Esophagus squamous epithelium (tissue), 5 donors: ENCODE measurements at regions not wholly inside any gene's neighbourhood (a gene's known extent, or its start where the extent isn't known, plus 50 kb on each side); places are given as distances from the start of the nearest gene placed in this dataset.

Source experiments
- DNase-seq: peaks from one replicate; lab custom pipeline; 2025; lab: John Stamatoyannopoulos, UW
- H3K27ac ChIP-seq, 4 donors: fragments of 200-600 bp; sonication (generic); one replicate each; pipeline ENCODE4 v1.5.1; 2016 to 2019; ENCODE audit warnings: mild to moderate bottlenecking in 1 of 4
- H3K27me3 ChIP-seq, 4 donors: fragments of 200-600 bp; sonication (generic); 1 replicate in 3 of 4; 2 replicates in 1 of 4; pipeline versions ENCODE4 v1.5.1 to v1.6.0; 2017 to 2021; ENCODE audit warnings: antibody characterized with exemption in 1 of 4
- H3K36me3 ChIP-seq, 3 donors: fragments of 200-600 bp; sonication (generic); one replicate each; pipeline ENCODE4 v1.5.1; 2016 to 2019
- H3K4me1 ChIP-seq, 3 donors: fragments of 200-600 bp; sonication (generic); one replicate each; pipeline ENCODE4 v1.5.1; 2017 to 2019
- H3K4me3 ChIP-seq, 4 donors: fragments of 200-600 bp; sonication (generic); 1 replicate in 3 of 4; 2 replicates in 1 of 4; pipeline ENCODE4 v1.5.1; 2016 to 2019; ENCODE audit warnings: mild to moderate bottlenecking in 2 of 4, moderate library complexity in 1 of 4
- H3K9me3 ChIP-seq, 3 donors: fragments of 200-600 bp; sonication (generic); one replicate each; pipeline ENCODE4 v1.5.1; 2016 to 2019
- POLR2A ChIP-seq, 4 donors: fragments of 450-650 bp; IDR thresholded peaks; one replicate each; pipeline ENCODE4 v1.6.1; 2017; ENCODE audit warnings: antibody characterized with exemption in 4 of 4, mild to moderate bottlenecking in 4 of 4, moderate library complexity in 3 of 4
- WGBS, 2 donors: methylation state at CpG; one replicate each; pipeline ENCODE4 v1.1.5; 2018; 5-methylcytosine and 5-hydroxymethylcytosine counted together
- intact Hi-C: fragments of 100-400 bp; cut with DNase I; formaldehyde crosslinking; loops from one replicate; pipeline ENCODE4 v1.15.0; 2022
- TF ChIP-seq, protein P1 (sequence below), 6 experiments: fragments of 450-650 bp in 4 of 6; fragments of 200-600 bp in 2 of 6; sonication (generic) in 2 of 6; IDR thresholded peaks; one replicate each; pipeline ENCODE4 v1.5.1; 2016 to 2019; ENCODE audit warnings: antibody characterized with exemption in 6 of 6, mild to moderate bottlenecking in 4 of 6, moderate library complexity in 4 of 6
- donor health status: DM: yes; HTN: yes; CAD: no.

DNA sequence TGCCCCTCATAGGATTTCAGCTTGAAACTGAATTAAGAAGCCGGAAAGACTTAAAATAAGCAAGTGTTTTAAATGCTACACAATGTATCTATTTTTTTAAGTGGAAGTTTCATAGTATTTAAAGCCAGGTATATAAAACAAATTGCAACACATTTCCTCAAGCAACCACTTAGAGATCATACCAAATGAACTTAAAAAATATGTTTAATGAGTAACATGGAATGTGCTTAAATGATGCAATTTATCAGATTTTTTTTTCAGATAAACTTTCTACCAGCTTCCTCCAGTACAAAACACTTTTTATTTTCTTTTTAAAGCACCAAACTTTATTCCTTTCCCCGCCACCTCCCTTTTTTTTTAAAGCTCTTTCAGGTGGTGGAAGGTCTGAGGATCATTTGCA is 534.3 kb downstream of the BMP2 start:
- no peaks in the 10 kb centered on the region for H3K27me3 ChIP-seq
- no peak overlapping the region for H3K27ac ChIP-seq
- H3K4me3 ChIP-seq: no peak overlapping the region
- H3K4me1 ChIP-seq: no peaks in the 10 kb centered on the region
- no peak for DNase-seq
- H3K36me3 ChIP-seq: no peaks in the 10 kb centered on the region
- WGBS, 2 donors: 89 to 94% methylated on average over 2 of the region's 2 CpGs
- H3K9me3 ChIP-seq: no peaks in the 10 kb centered on the region
- intact Hi-C loops: no loop called here
- no peak for TF ChIP-seq POLR2A (IDR thresholded peaks at IDR 0.05)
- TF ChIP-seq, protein P1, sequence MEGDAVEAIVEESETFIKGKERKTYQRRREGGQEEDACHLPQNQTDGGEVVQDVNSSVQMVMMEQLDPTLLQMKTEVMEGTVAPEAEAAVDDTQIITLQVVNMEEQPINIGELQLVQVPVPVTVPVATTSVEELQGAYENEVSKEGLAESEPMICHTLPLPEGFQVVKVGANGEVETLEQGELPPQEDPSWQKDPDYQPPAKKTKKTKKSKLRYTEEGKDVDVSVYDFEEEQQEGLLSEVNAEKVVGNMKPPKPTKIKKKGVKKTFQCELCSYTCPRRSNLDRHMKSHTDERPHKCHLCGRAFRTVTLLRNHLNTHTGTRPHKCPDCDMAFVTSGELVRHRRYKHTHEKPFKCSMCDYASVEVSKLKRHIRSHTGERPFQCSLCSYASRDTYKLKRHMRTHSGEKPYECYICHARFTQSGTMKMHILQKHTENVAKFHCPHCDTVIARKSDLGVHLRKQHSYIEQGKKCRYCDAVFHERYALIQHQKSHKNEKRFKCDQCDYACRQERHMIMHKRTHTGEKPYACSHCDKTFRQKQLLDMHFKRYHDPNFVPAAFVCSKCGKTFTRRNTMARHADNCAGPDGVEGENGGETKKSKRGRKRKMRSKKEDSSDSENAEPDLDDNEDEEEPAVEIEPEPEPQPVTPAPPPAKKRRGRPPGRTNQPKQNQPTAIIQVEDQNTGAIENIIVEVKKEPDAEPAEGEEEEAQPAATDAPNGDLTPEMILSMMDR (IDR thresholded peaks at IDR 0.05): no peak

GRCh38 chr20:7302250-7302649 is 534.8 kb downstream of the BMP2 start:
- Histone ChIP-seq H3K4me3 (no peak overlapping the region), H3K27me3 (no peaks in the 10 kb centered on the region), H3K36me3 (no peaks in the 10 kb centered on the region), H3K27ac (no peak overlapping the region), H3K4me1 (no peaks in the 10 kb centered on the region), H3K9me3 (no peaks in the 10 kb centered on the region)
- WGBS, 2 donors: 14 to 29% methylated on average over 2 of the region's 2 CpGs
- DNase-seq: no peak
- intact Hi-C loops: no loop called here
- TF ChIP-seq, protein P1 (IDR thresholded peaks at IDR 0.05): no peak
- TF ChIP-seq POLR2A (IDR thresholded peaks at IDR 0.05): no peak

DNA sequence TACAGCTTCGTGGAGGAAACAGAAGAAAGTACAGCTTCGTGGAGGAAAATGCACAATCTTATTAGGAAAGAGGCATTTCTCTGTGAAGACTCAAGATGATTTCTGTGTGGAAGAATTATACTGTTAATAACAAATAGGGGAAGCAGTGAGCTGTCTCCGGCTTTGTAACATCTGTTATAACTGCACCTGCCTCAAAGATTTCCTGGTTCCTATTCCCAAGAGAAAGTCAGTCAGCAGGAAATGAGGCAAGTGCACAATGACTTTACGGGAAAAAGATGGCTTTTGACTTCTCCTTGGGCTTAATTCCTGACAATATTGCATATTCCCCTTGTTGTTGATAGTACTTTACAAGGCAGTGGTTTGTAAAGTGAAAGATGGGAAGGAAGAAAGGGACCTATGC is 538.5 kb downstream of the BMP2 start:
- intact Hi-C loops: no loop called here
- Histone ChIP-seq H3K4me1 (no peaks in the 10 kb centered on the region), H3K4me3 (no peak overlapping the region), H3K27ac (no peak overlapping the region), H3K9me3 (no peaks in the 10 kb centered on the region), H3K27me3 (no peaks in the 10 kb centered on the region), H3K36me3 (no peaks in the 10 kb centered on the region)
- 51 to 60% methylated on average over 4 of the region's 4 CpGs for WGBS, 2 donors
- TF ChIP-seq, protein P1 (IDR thresholded peaks at IDR 0.05): no peak
- no peak for DNase-seq

DNA sequence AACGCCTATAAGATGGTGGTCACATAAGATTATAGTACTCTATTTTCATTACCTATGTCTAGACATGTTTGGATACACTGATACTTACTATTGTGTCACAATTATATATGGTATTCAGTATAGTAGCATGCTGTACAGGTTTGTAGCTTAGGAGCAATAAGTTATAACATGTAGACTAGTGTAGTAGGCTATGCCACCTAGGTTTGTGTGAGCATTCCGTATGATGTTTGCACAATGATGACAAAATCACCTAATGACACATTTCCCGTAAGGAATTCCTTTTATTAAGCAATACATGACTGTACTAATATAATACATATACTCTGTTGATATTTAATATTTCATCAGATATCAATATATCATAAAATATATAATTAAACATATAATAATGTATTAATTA is 540.7 kb downstream of the BMP2 start:
- no peak overlapping the region for H3K4me3 ChIP-seq
- H3K27ac ChIP-seq: no peak overlapping the region
- no peaks in the 10 kb centered on the region for H3K36me3 ChIP-seq
- intact Hi-C loops: no loop called here
- no peak for DNase-seq
- no peaks in the 10 kb centered on the region for H3K27me3 ChIP-seq
- WGBS, 2 donors: 23 to 45% methylated on average over 3 of the region's 3 CpGs
- no peak for TF ChIP-seq POLR2A (IDR thresholded peaks at IDR 0.05)
- TF ChIP-seq, protein P1 (IDR thresholded peaks at IDR 0.05): no peak
- H3K9me3 ChIP-seq: no peaks in the 10 kb centered on the region
- no peaks in the 10 kb centered on the region for H3K4me1 ChIP-seq

DNA sequence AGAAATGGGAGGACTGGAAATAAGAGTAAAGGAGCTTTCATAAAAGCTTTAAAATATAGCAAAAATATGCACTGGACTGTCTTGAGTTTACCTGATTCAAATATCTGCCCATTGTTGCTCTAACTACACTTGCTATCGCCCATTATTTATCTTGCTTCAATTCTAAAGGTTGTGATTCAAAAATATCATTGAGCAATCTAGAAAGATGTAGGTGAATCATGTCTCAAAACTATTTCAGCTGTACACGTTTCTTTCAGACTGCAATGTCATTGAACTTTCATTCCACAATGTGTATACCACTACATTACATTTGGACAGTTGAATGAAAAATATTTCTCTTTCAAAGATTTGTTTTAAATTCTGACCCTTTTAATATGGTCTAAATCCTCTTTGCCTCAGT is 545.6 kb downstream of the BMP2 start:
- Histone ChIP-seq H3K4me3 (no peak overlapping the region), H3K36me3 (no peaks in the 10 kb centered on the region), H3K27me3 (no peaks in the 10 kb centered on the region), H3K4me1 (no peaks in the 10 kb centered on the region), H3K27ac (no peak overlapping the region), H3K9me3 (no peaks in the 10 kb centered on the region)
- 43 to 46% methylated on average over 2 of the region's 2 CpGs for WGBS, 2 donors
- TF ChIP-seq, protein P1 (IDR thresholded peaks at IDR 0.05): no peak
- TF ChIP-seq POLR2A (IDR thresholded peaks at IDR 0.05): no peak
- intact Hi-C loops: no loop called here
- DNase-seq: no peak
